ENCODE measurements at regions not wholly inside any gene's neighbourhood (a gene's known extent, or its start where the extent isn't known, plus 50 kb on each side); places are given as distances from the start of the nearest gene placed in this dataset.

DNA sequence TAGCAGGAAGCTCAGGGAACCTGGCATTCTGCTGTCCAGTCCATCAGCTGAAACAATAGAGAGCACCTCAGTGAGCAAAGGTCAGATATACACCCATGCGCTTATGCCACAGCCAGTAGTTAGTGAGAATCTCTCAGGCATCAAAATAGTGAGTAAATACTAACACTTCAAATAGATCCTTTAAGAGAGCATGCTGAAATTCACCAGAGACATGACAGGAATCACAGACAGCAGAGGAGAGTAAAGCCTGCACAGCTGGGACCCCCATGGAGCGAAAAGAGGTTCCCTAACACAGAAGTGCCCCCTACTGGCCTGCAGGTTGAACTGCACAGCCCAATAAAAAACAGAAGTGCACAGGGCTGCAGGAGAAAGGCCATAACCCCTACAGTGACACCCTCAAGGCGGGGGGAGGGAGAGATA, 57.6 kb upstream of the ANTXRL start:
- TF ChIP-seq TAF1 (IDR thresholded peaks at IDR 0.05; ENCODE audit: low read depth) (no peak), RAD21 (IDR thresholded peaks at IDR 0.05; ENCODE audit: low read depth) (peak; percentile 68)

GRCh38 chr10:46230615-46231014, 56.2 kb upstream of the ANTXRL start:
- TF ChIP-seq ZBTB7A (IDR thresholded peaks at IDR 0.05; ENCODE audit: low read depth) (no peak), EGR1 (IDR thresholded peaks at IDR 0.05) (no peak), CREB1 (IDR thresholded peaks at IDR 0.05; ENCODE audit: low read depth) (no peak), EP300 (IDR thresholded peaks at IDR 0.05; ENCODE audit: borderline replicate concordance) (no peak), NFIC (IDR thresholded peaks at IDR 0.05) (no peak), YY1 (IDR thresholded peaks at IDR 0.05; ENCODE audit: low read depth) (no peak), TAF1 (IDR thresholded peaks at IDR 0.05; ENCODE audit: low read depth) (no peak), USF1 (IDR thresholded peaks at IDR 0.05) (no peak), TEAD4 (IDR thresholded peaks at IDR 0.05) (no peak), TCF12 (IDR thresholded peaks at IDR 0.05; ENCODE audit: low read depth) (no peak)
- TF ChIP-seq, protein P1, sequence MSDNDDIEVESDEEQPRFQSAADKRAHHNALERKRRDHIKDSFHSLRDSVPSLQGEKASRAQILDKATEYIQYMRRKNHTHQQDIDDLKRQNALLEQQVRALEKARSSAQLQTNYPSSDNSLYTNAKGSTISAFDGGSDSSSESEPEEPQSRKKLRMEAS (IDR thresholded peaks at IDR 0.05), result no peak

DNA sequence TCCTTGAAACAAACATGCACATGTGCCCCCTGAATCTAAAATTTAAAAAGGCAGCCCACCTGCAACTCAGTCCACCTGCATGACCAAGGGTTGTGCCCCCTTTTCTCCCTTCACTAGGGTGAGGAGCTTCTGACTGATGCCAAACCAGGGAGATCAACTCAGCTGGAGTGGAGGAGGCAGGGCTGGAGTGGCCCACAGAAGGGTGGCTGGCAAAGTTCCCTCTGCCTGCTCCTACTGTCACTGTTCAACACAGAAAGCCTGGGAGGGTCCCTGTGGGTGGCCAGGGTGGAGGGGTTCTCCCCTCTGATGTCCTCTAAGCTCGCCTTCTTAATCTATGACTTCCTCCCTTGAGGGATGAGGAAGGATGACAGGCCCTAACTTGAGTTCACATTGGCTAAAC, 55.7 kb upstream of the ANTXRL start:
- TF ChIP-seq REST (IDR thresholded peaks at IDR 0.05; ENCODE audit: low read depth), result no peak
- no peak for TF ChIP-seq CREB1 (IDR thresholded peaks at IDR 0.05; ENCODE audit: low read depth)
- TF ChIP-seq EP300 (IDR thresholded peaks at IDR 0.05; ENCODE audit: borderline replicate concordance), result no peak
- TF ChIP-seq USF1 (IDR thresholded peaks at IDR 0.05), result no peak
- no peak for TF ChIP-seq NFIC (IDR thresholded peaks at IDR 0.05)
- TF ChIP-seq RAD21 (IDR thresholded peaks at IDR 0.05; ENCODE audit: low read depth), result no peak
- TF ChIP-seq TEAD4 (IDR thresholded peaks at IDR 0.05), result no peak
- TF ChIP-seq FOXM1 (IDR thresholded peaks at IDR 0.05; ENCODE audit: borderline replicate concordance, low read depth), result no peak
- no peak for TF ChIP-seq TCF12 (IDR thresholded peaks at IDR 0.05; ENCODE audit: low read depth)
- TF ChIP-seq YY1 (IDR thresholded peaks at IDR 0.05; ENCODE audit: low read depth), result no peak

DNA sequence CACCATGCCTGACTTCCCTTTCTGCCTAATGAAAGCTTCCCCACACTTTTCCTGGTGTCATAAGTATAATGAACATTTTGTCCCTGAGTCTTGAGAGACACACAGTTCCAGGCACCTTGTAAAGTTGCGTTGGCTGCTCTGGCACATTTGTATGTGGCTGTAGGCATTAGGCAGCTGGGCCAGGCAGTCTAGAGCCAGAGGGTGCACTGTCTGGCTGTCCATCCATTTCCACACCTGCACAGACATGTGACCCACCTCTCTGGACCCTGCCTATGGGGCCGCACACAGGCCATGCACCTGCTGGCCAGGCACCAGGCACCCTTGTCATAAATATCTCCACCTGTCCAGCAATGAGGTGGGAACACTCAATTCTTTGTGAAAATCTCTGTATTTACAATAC, 54.7 kb upstream of the ANTXRL start:
- TF ChIP-seq TEAD4 (IDR thresholded peaks at IDR 0.05), result no peak
- TF ChIP-seq RAD21 (IDR thresholded peaks at IDR 0.05; ENCODE audit: low read depth), result no peak
- TF ChIP-seq CEBPB (IDR thresholded peaks at IDR 0.05), result no peak
- TF ChIP-seq, protein P1 (IDR thresholded peaks at IDR 0.05), result no peak
- no peak for TF ChIP-seq REST (IDR thresholded peaks at IDR 0.05; ENCODE audit: low read depth)
- no peak for TF ChIP-seq ZBTB7A (IDR thresholded peaks at IDR 0.05; ENCODE audit: low read depth)
- no peak for TF ChIP-seq FOXM1 (IDR thresholded peaks at IDR 0.05; ENCODE audit: borderline replicate concordance, low read depth)
- no peak for TF ChIP-seq USF1 (IDR thresholded peaks at IDR 0.05)
- no peak for TF ChIP-seq EGR1 (IDR thresholded peaks at IDR 0.05)
- TF ChIP-seq TCF12 (IDR thresholded peaks at IDR 0.05; ENCODE audit: low read depth), result no peak
- TF ChIP-seq CREB1 (IDR thresholded peaks at IDR 0.05; ENCODE audit: low read depth), result no peak
- no peak for TF ChIP-seq NFIC (IDR thresholded peaks at IDR 0.05)
- no peak for TF ChIP-seq EP300 (IDR thresholded peaks at IDR 0.05; ENCODE audit: borderline replicate concordance)
- no peak for TF ChIP-seq TAF1 (IDR thresholded peaks at IDR 0.05; ENCODE audit: low read depth)
- TF ChIP-seq YY1 (IDR thresholded peaks at IDR 0.05; ENCODE audit: low read depth), result no peak

GRCh38 chr10:46232666-46233065, 54.1 kb upstream of the ANTXRL start:
- TF ChIP-seq TAF1 (IDR thresholded peaks at IDR 0.05; ENCODE audit: low read depth), result no peak
- TF ChIP-seq USF1 (IDR thresholded peaks at IDR 0.05), result no peak
- TF ChIP-seq ZBTB7A (IDR thresholded peaks at IDR 0.05; ENCODE audit: low read depth), result no peak
- no peak for TF ChIP-seq CREB1 (IDR thresholded peaks at IDR 0.05; ENCODE audit: low read depth)
- TF ChIP-seq, protein P1 (IDR thresholded peaks at IDR 0.05), result no peak
- TF ChIP-seq TCF12 (IDR thresholded peaks at IDR 0.05; ENCODE audit: low read depth), result no peak
- no peak for TF ChIP-seq REST (IDR thresholded peaks at IDR 0.05; ENCODE audit: low read depth)
- no peak for TF ChIP-seq FOXM1 (IDR thresholded peaks at IDR 0.05; ENCODE audit: borderline replicate concordance, low read depth)
